GM23338 (cell line): ENCODE measurements at regions not wholly inside any gene's neighbourhood (a gene's known extent, or its start where the extent isn't known, plus 50 kb on each side); places are given as distances from the start of the nearest gene placed in this dataset.

Experiments
- CREB1 ChIP-seq: fragments of 250-450 bp; sonication (Bioruptor Pico); IDR thresholded peaks from 2 replicates; pipeline ENCODE4 v1.5.0; 2020; ENCODE audit warnings: low read depth, mild to moderate bottlenecking, moderate library complexity
- CTCF ChIP-seq, 2 experiments: fragments of 200-600 bp in 1 of 2; sonication (generic) in 1 of 2; conservative IDR thresholded peaks; 2 replicates each; pipeline versions ENCODE4 v1.5.1 to v1.6.1; 2016 to 2017; ENCODE audit warnings: antibody characterized with exemption in 2 of 2, low read depth in 2 of 2, mild to moderate bottlenecking in 2 of 2, moderate library complexity in 1 of 2
- ETS1 ChIP-seq: IDR thresholded peaks from 2 replicates; pipeline ENCODE4 v1.6.1; 2016; ENCODE audit warnings: antibody characterized with exemption
- EZH2 ChIP-seq: fragments of 200-600 bp; sonication (generic); IDR thresholded peaks from one replicate; pipeline ENCODE4 v1.8.0; 2017; ENCODE audit warnings: antibody characterized with exemption, mild to moderate bottlenecking, low read depth; ENCODE audit not compliant: unreplicated experiment
- EZH2phosphoT487 ChIP-seq: fragments of 200-600 bp; sonication (generic); IDR thresholded peaks from one replicate; pipeline ENCODE4 v1.8.1; 2018; ENCODE audit warnings: antibody characterized with exemption; ENCODE audit not compliant: unreplicated experiment
- JUNB ChIP-seq: IDR thresholded peaks from one replicate; pipeline ENCODE4 v1.6.1; 2016; ENCODE audit warnings: antibody characterized with exemption; ENCODE audit not compliant: unreplicated experiment
- POLR2AphosphoS5 ChIP-seq: IDR thresholded peaks from 2 replicates; pipeline ENCODE4 v1.6.1; 2016; ENCODE audit warnings: antibody characterized with exemption, low read depth
- REST ChIP-seq: IDR thresholded peaks from one replicate; pipeline ENCODE4 v1.6.1; 2018; ENCODE audit warnings: antibody characterized with exemption; ENCODE audit not compliant: unreplicated experiment
- STAT1 ChIP-seq: IDR thresholded peaks from one replicate; pipeline ENCODE4 v1.6.1; 2016; ENCODE audit warnings: antibody characterized with exemption; ENCODE audit not compliant: unreplicated experiment
- ZNF114 ChIP-seq: fragments of 250-450 bp; sonication (Bioruptor Pico); IDR thresholded peaks from 2 replicates; pipeline ENCODE4 v1.5.0; 2020; ENCODE audit warnings: mild to moderate bottlenecking, moderate library complexity
- ZNF331 ChIP-seq: fragments of 250-450 bp; sonication (Bioruptor Pico); IDR thresholded peaks from 2 replicates; pipeline ENCODE4 v1.5.0; 2020; ENCODE audit warnings: low read depth, mild to moderate bottlenecking, moderate library complexity
- ZNF462 ChIP-seq: fragments of 250-450 bp; sonication (Bioruptor Pico); IDR thresholded peaks from 2 replicates; pipeline ENCODE4 v1.5.0; 2020; ENCODE audit warnings: mild to moderate bottlenecking, moderate library complexity

- TF ChIP-seq CTCF (conservative IDR thresholded peaks at IDR 0.05; ENCODE audit: low read depth in 2 of 2) (no peak), EZH2phosphoT487 (no peak), REST (no peak), EZH2 (no peak), JUNB (no peak), ZNF114 (CRISPR knock-in tag) (no peak), POLR2AphosphoS5 (no peak), CREB1 (CRISPR knock-in tag) (no peak), STAT1 (no peak), ZNF462 (CRISPR knock-in tag) (no peak), ETS1 (no peak), ZNF331 (no peak)
These were observed 160.1 kb downstream of the DMAC1 start for GRCh38 chr9:7639471-7639870.
